ENCODE measurements at regions not wholly inside any gene's neighbourhood (a gene's known extent, or its start where the extent isn't known, plus 50 kb on each side); places are given as distances from the start of the nearest gene placed in this dataset.

DNA sequence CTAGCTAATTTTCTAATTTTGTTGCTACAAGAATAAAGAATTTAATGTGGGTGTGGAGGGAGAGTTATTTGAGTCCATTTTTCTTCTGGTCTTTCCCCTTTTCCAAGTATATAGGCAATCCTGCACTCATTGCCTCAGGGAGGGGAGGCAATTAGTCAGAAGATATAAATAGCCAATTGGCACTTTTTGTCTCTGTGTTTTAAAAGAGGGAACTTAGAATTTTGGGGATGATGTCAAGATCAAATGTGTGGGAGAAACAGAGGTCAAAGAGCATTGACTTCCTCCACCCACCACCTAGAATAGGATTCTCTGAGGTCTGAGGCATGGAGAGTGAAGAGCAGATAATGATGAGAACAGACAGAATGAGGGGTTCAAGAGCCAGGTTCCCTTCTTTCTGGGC, 120.3 kb upstream of the ZC3H12C start:
- no peak for TF ChIP-seq LEF1 (IDR thresholded peaks at IDR 0.05; ENCODE audit: borderline replicate concordance)
- no peak for TF ChIP-seq ZNF384 (IDR thresholded peaks at IDR 0.05)
- TF ChIP-seq HDGF (IDR thresholded peaks at IDR 0.05; ENCODE audit: borderline replicate concordance), result no peak
- TF ChIP-seq BHLHE40 (IDR thresholded peaks at IDR 0.05; ENCODE audit: borderline replicate concordance), result no peak
- no peak for TF ChIP-seq ELF4 (IDR thresholded peaks at IDR 0.05)
- ChIA-PET CTCF (no interaction called here), POLR2A (no interaction called here)
- DNase-seq (ENCODE audit: extremely low spot score), result no peak

DNA sequence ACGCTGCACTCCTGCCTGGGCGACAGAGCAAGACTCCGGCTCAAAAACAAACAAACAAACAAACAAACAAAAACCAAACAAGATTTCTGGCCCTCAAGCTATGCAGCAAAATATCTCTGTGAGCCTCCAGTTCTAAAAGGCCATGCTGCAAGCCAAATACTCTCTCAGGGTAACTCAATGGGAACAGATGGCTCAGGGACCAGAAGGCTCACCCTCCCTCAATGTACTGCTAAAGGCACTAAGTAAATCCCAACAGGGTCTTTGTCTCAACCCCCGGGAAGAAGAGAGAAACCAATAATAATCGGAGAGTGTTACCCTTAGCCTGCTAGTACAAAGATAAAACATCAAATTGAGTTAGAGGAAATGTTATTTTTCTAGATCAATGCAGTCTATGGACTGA, 119.7 kb upstream of the ZC3H12C start:
- no peak for DNase-seq (ENCODE audit: extremely low spot score)
- ChIA-PET CTCF (no interaction called here), POLR2A (no interaction called here)
- no peak for TF ChIP-seq TARDBP (IDR thresholded peaks at IDR 0.05)

DNA sequence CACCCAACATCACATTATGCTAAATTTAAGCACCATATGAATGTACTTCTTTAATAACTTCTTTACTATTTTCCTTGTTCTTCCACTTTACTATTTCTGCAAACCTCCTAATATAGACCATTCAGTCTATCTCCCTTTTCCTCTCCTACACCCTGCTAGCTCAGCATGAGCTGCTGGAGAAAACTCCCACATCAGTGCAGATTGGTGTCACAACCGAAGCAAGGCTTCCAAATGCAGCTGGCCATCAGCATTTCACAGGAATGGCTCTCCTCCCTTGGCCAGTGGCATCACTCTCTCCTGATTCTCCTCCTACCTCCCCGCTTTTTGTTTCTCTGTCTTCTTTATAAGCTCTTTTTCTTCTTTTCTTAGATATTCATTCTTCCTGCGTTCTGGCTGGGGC, 118.7 kb upstream of the ZC3H12C start:
- POLR2A ChIA-PET, result no interaction called here
- DNase-seq (ENCODE audit: extremely low spot score), result no peak
- CTCF ChIA-PET, result no interaction called here
- no peak for TF ChIP-seq NFRKB (IDR thresholded peaks at IDR 0.05)
- TF ChIP-seq, protein P1, sequence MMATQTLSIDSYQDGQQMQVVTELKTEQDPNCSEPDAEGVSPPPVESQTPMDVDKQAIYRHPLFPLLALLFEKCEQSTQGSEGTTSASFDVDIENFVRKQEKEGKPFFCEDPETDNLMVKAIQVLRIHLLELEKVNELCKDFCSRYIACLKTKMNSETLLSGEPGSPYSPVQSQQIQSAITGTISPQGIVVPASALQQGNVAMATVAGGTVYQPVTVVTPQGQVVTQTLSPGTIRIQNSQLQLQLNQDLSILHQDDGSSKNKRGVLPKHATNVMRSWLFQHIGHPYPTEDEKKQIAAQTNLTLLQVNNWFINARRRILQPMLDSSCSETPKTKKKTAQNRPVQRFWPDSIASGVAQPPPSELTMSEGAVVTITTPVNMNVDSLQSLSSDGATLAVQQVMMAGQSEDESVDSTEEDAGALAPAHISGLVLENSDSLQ (IDR thresholded peaks at IDR 0.05), result no peak
- no peak for TF ChIP-seq CTBP1 (IDR thresholded peaks at IDR 0.05; ENCODE audit: borderline replicate concordance)
- no peak for TF ChIP-seq FOXM1 (IDR thresholded peaks at IDR 0.05; ENCODE audit: borderline replicate concordance)
- no peak for TF ChIP-seq SUZ12 (IDR thresholded peaks at IDR 0.05)
- no peak for TF ChIP-seq ELF4 (IDR thresholded peaks at IDR 0.05)
- TF ChIP-seq L3MBTL2 (conservative IDR thresholded peaks at IDR 0.05), result no peak
- TF ChIP-seq HDGF (IDR thresholded peaks at IDR 0.05; ENCODE audit: borderline replicate concordance), result no peak
- TF ChIP-seq SP1 (IDR thresholded peaks at IDR 0.05), result no peak
- no peak for TF ChIP-seq ARNT (IDR thresholded peaks at IDR 0.05)
- no peak for TF ChIP-seq BHLHE40 (IDR thresholded peaks at IDR 0.05; ENCODE audit: borderline replicate concordance)

DNA sequence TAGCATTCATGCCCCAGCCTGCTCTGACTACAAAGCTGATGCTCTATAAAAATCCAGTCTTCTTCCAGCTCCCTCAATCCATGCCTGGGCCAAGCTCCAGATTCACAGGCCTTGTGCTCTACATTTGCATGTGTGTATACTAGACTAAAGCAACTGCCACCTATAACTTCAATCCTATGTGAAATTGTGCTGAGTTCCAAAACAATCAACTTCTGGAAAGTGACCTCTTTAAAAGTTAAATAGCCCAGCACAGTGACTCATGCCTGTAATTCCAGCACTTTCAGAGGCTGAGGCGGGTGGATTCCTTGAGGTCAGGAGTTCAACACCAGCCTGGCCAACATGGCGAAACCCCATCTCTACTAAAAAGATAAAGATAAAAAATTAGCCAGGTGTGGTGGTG, 114.3 kb upstream of the ZC3H12C start:
- CTCF ChIA-PET, result no interaction called here
- TF ChIP-seq ZNF384 (IDR thresholded peaks at IDR 0.05) (no peak), ELF4 (IDR thresholded peaks at IDR 0.05) (no peak), FOXK2 (IDR thresholded peaks at IDR 0.05) (no peak), SUZ12 (IDR thresholded peaks at IDR 0.05) (no peak), HDGF (IDR thresholded peaks at IDR 0.05; ENCODE audit: borderline replicate concordance) (no peak), LEF1 (IDR thresholded peaks at IDR 0.05; ENCODE audit: borderline replicate concordance) (no peak)

DNA sequence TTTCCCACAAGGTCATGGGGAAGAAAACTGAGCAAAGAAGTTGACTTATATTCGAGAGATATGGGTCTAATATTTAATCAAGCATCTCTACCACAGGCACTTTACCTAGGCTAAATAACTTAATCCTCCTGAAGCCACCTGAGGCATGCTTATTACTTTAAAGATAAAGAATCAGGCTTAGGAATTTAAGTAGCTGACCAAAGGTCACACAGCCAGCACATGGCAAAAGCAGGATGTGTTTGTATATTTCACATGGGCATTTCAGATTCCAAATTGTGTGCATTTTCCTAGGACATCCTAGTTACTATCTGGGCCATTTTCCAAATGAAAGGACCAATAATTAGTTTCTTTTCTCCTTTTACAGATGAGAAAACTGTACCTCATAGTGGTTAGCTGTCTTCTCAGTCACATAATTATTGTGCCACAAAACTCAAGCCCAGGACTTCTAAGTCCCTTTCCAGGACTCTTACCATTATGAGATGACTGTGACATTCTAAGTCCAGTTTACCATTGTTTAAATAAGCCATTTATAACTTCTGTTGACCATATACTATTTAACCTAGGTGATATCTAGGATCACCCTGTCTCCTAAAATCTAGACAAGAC, 112.1 kb upstream of the ZC3H12C start:
- ChIA-PET CTCF (no interaction called here), POLR2A (no interaction called here)
- no peak for DNase-seq (ENCODE audit: extremely low spot score)
- TF ChIP-seq, protein P1 (IDR thresholded peaks at IDR 0.05), result no peak
- TF ChIP-seq HDGF (IDR thresholded peaks at IDR 0.05; ENCODE audit: borderline replicate concordance) (no peak), BHLHE40 (IDR thresholded peaks at IDR 0.05; ENCODE audit: borderline replicate concordance) (no peak), ARNT (IDR thresholded peaks at IDR 0.05) (no peak), FOXM1 (IDR thresholded peaks at IDR 0.05; ENCODE audit: borderline replicate concordance) (no peak), ZNF384 (IDR thresholded peaks at IDR 0.05) (no peak), FOXK2 (IDR thresholded peaks at IDR 0.05) (no peak), CTBP1 (IDR thresholded peaks at IDR 0.05; ENCODE audit: borderline replicate concordance) (no peak), FOXA1 (IDR thresholded peaks at IDR 0.05) (no peak), NFRKB (IDR thresholded peaks at IDR 0.05) (no peak), ELF4 (IDR thresholded peaks at IDR 0.05) (no peak)

More for the DNA sequence above, 114.3 kb upstream of the ZC3H12C start:
- POLR2A ChIA-PET, result no interaction called here
- DNase-seq (ENCODE audit: extremely low spot score), result no peak

DNA sequence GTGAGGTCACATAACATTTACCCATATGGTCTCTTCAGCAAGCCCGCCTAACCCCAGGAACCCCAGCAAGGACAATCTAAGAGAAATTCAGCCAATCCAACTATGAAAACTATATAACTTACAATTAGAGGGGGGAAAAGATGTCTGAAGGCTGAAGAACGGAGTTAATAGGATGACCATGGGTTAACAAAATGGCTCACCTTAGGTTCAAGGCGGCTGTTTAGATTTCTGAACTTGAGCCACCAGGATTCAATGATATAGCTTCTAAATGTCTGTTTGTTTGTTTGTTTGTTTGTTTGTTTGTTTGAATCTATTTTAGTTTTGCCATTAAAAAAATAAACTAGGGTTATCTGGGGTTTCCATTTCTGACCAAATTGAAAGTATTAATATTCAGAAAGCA, 109.8 kb upstream of the ZC3H12C start:
- DNase-seq (ENCODE audit: extremely low spot score), result no peak
- CTCF ChIA-PET, result no interaction called here
- POLR2A ChIA-PET, result no interaction called here
- TF ChIP-seq FOXK2 (IDR thresholded peaks at IDR 0.05) (no peak), LEF1 (IDR thresholded peaks at IDR 0.05; ENCODE audit: borderline replicate concordance) (no peak), FOXA1 (IDR thresholded peaks at IDR 0.05) (no peak), SUZ12 (IDR thresholded peaks at IDR 0.05) (no peak), ELF4 (IDR thresholded peaks at IDR 0.05) (no peak), L3MBTL2 (conservative IDR thresholded peaks at IDR 0.05) (no peak), BHLHE40 (IDR thresholded peaks at IDR 0.05; ENCODE audit: borderline replicate concordance) (no peak), HDGF (IDR thresholded peaks at IDR 0.05; ENCODE audit: borderline replicate concordance) (no peak), NFRKB (IDR thresholded peaks at IDR 0.05) (no peak), FOXM1 (IDR thresholded peaks at IDR 0.05; ENCODE audit: borderline replicate concordance) (no peak), CTBP1 (IDR thresholded peaks at IDR 0.05; ENCODE audit: borderline replicate concordance) (no peak), TARDBP (IDR thresholded peaks at IDR 0.05) (no peak), ARNT (IDR thresholded peaks at IDR 0.05) (no peak), SP1 (IDR thresholded peaks at IDR 0.05) (no peak), ZNF384 (IDR thresholded peaks at IDR 0.05) (no peak)
- TF ChIP-seq, protein P1 (IDR thresholded peaks at IDR 0.05), result no peak

DNA sequence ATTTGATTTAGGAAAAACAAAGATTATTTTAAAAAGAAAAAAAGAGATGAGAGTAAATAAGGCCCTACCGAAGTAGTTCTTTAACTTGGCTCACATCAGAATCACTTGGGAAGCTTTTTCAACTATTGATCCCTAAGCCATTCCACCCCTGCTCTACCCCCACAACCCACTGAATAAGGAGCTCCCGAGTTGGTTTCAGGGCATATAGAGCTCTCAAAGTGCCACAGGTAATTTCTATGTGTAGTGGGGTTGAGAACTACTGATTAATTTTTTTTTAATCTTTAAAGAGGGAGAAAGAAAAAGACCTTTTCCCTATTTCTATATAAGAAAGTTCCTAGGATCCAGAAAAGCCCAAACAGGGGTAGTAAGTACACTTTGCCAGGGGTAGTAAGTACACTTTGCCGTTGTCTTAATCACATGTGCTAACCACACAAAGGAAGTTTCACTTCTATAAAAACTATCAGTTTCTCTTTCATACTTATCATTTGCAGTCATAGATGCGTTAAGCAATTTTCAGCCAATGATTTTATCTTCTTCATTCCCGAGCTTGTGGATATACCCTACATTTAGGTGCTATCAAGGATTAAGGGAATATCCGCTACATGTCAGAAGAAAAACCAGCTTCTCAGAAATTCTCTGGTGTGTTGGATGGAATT, 108.4 kb upstream of the ZC3H12C start:
- DNase-seq (ENCODE audit: extremely low spot score), result no peak
- no peak for TF ChIP-seq SUZ12 (IDR thresholded peaks at IDR 0.05)
- no peak for TF ChIP-seq SP1 (IDR thresholded peaks at IDR 0.05)
- TF ChIP-seq, protein P1 (IDR thresholded peaks at IDR 0.05), result no peak
- TF ChIP-seq LEF1 (IDR thresholded peaks at IDR 0.05; ENCODE audit: borderline replicate concordance), result no peak
- no peak for TF ChIP-seq FOXA1 (IDR thresholded peaks at IDR 0.05)
- TF ChIP-seq FOXK2 (IDR thresholded peaks at IDR 0.05), result no peak
- no peak for TF ChIP-seq ELF4 (IDR thresholded peaks at IDR 0.05)
- TF ChIP-seq TARDBP (IDR thresholded peaks at IDR 0.05), result no peak
- TF ChIP-seq BHLHE40 (IDR thresholded peaks at IDR 0.05; ENCODE audit: borderline replicate concordance), result no peak
- TF ChIP-seq NFRKB (IDR thresholded peaks at IDR 0.05), result no peak
- TF ChIP-seq CTBP1 (IDR thresholded peaks at IDR 0.05; ENCODE audit: borderline replicate concordance), result no peak
- no peak for TF ChIP-seq ZNF384 (IDR thresholded peaks at IDR 0.05)
- no peak for TF ChIP-seq HDGF (IDR thresholded peaks at IDR 0.05; ENCODE audit: borderline replicate concordance)
- TF ChIP-seq L3MBTL2 (conservative IDR thresholded peaks at IDR 0.05), result no peak
- POLR2A ChIA-PET, result no interaction called here
- CTCF ChIA-PET, result no interaction called here
